ENCODE measurements at regions not wholly inside any gene's neighbourhood (a gene's known extent, or its start where the extent isn't known, plus 50 kb on each side); places are given as distances from the start of the nearest gene placed in this dataset.

DNA sequence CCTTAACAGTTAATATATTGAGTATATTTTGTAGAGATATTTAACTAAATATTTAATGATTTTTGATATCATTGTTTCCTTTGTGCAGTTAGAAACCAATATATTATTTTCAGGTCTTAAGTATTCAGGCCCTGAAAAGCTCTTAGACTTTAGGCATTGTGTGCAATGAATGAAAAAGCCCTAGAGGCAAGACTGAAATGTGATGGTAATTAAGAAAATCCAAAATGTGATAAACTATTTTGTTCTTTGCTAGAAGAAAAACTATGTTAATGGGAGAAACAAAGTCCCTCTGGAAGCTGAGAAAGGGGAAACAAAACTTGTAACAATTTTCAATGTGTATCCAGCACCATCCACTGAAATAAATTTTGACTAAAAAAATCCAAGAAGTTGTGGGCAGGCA lies 54.6 kb upstream of the SSR3 start:
- no peak overlapping the region for H2BK15ac ChIP-seq (ENCODE audit: low read depth, low read length)
- no peak overlapping the region for H4K8ac ChIP-seq (replicated peaks; ENCODE audit: insufficient read length, low read depth, low read length)
- H3K27ac Mint-ChIP-seq: no peak overlapping the region
- no peak overlapping the region for H2BK20ac ChIP-seq (ENCODE audit: low read depth, low read length, poor library complexity, severe bottlenecking)
- H4K91ac ChIP-seq (ENCODE audit: insufficient read length, low read depth, low read length): no peak overlapping the region
- H2AK5ac ChIP-seq (ENCODE audit: insufficient read length, low read length): no peak overlapping the region
- no peaks in the 10 kb centered on the region; a peak in 1 of 5 replicates for H3K9me3 Mint-ChIP-seq
- no peak overlapping the region for H2BK12ac ChIP-seq (ENCODE audit: insufficient read length, low read depth, low read length)
- peaks cover 25 to 29% of the 10 kb centered on the region in 2 experiments for H3K4me1 Mint-ChIP-seq
- no peak overlapping the region for H2AFZ ChIP-seq (ENCODE audit: low read length)
- H2BK5ac ChIP-seq (ENCODE audit: insufficient read length, low read length): no peak overlapping the region
- no peak overlapping the region for H4K5ac ChIP-seq (ENCODE audit: insufficient read length, low read depth, low read length)
- H3K56ac ChIP-seq (ENCODE audit: insufficient read length, low read depth, low read length): no peak overlapping the region
- H3T11ph ChIP-seq (ENCODE audit: low read length): no peak overlapping the region
- no peak overlapping the region for H3K4me3 Mint-ChIP-seq
- no peaks in the 10 kb centered on the region for H3K27me3 ChIP-seq (ENCODE audit: insufficient read depth, low read length)
- no peaks in the 10 kb centered on the region for H3K9me3 ChIP-seq (ENCODE audit: control insufficient read depth, low read depth, low read length)
- H3K18ac ChIP-seq (ENCODE audit: insufficient read length, low read depth, low read length): no peak overlapping the region
- H3K27me3 Mint-ChIP-seq (ENCODE audit: low read depth): peaks cover 10% of the 10 kb centered on the region
- no peaks in the 10 kb centered on the region for H3K4me1 ChIP-seq (ENCODE audit: insufficient read depth, low read length)
- no peak overlapping the region for H3K4ac ChIP-seq (ENCODE audit: low read depth, low read length)
- H3K36me3 Mint-ChIP-seq (ENCODE audit: insufficient read depth in 1 of 3, low read depth in 3 of 3): no peaks in the 10 kb centered on the region
- no peaks in the 10 kb centered on the region for H3K79me2 ChIP-seq (ENCODE audit: insufficient read depth, low read length)
- H3K27ac ChIP-seq (ENCODE audit: insufficient read length, low read depth, low read length): no peak overlapping the region
- TF ChIP-seq, protein P1, sequence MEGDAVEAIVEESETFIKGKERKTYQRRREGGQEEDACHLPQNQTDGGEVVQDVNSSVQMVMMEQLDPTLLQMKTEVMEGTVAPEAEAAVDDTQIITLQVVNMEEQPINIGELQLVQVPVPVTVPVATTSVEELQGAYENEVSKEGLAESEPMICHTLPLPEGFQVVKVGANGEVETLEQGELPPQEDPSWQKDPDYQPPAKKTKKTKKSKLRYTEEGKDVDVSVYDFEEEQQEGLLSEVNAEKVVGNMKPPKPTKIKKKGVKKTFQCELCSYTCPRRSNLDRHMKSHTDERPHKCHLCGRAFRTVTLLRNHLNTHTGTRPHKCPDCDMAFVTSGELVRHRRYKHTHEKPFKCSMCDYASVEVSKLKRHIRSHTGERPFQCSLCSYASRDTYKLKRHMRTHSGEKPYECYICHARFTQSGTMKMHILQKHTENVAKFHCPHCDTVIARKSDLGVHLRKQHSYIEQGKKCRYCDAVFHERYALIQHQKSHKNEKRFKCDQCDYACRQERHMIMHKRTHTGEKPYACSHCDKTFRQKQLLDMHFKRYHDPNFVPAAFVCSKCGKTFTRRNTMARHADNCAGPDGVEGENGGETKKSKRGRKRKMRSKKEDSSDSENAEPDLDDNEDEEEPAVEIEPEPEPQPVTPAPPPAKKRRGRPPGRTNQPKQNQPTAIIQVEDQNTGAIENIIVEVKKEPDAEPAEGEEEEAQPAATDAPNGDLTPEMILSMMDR (conservative IDR thresholded peaks at IDR 0.05): no peak
- no peaks in the 10 kb centered on the region for H3K79me1 ChIP-seq (ENCODE audit: insufficient read depth, low read depth, low read length, poor library complexity, severe bottlenecking)
- no peak overlapping the region for H3K4me2 ChIP-seq (ENCODE audit: insufficient read depth, insufficient read length, low read length)
- no peak overlapping the region for H2BK120ac ChIP-seq (ENCODE audit: low read depth, low read length, poor library complexity, severe bottlenecking)
- no peak overlapping the region for H3K23ac ChIP-seq (ENCODE audit: insufficient read length, low read depth, low read length)
- H3K23me2 ChIP-seq (ENCODE audit: insufficient read length, low read depth, low read length, poor library complexity, severe bottlenecking): peaks cover 10% of the 10 kb centered on the region
- no peaks in the 10 kb centered on the region for H4K20me1 ChIP-seq (ENCODE audit: control insufficient read depth, insufficient read depth, insufficient read length)
- H3K9ac ChIP-seq (ENCODE audit: extremely low read depth, insufficient read length, low read length): no peak overlapping the region
- H3K14ac ChIP-seq (ENCODE audit: insufficient read depth, low read length): no peak overlapping the region
- no peak for DNase-seq
